OCI-M1 (cell line): ENCODE measurements at regions not wholly inside any gene's neighbourhood (a gene's known extent, or its start where the extent isn't known, plus 50 kb on each side); places are given as distances from the start of the nearest gene placed in this dataset.

Source experiments
- DNase-seq: peaks from one replicate; lab custom pipeline; 2025; lab: John Stamatoyannopoulos, UW

- no peak for DNase-seq
Observed at GRCh38 chr12:5230156-5230555, 186.5 kb downstream of the KCNA5 start.

GRCh38 chr12:5230861-5231260 is 187.2 kb downstream of the KCNA5 start:
- no peak for DNase-seq

DNA sequence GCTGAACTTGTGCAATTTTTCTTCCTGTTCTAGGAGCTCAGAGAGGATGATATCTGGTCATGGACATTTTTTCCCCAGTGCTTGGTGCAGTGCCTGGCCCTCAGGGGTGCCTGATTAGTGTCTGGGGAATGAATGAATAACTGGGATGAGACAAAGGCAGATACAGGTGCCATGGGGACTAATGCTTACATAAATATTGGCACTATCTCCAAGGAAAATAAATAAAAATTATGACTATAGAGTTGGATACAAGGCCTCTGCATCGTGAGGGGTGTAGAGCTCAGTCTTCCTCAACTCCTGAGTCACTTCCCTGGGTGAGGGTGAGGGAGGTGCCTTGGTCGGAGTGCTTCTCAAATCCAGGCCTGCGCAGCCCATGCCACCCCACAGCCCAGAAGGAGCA is 188.6 kb downstream of the KCNA5 start:
- no peak for DNase-seq

DNA sequence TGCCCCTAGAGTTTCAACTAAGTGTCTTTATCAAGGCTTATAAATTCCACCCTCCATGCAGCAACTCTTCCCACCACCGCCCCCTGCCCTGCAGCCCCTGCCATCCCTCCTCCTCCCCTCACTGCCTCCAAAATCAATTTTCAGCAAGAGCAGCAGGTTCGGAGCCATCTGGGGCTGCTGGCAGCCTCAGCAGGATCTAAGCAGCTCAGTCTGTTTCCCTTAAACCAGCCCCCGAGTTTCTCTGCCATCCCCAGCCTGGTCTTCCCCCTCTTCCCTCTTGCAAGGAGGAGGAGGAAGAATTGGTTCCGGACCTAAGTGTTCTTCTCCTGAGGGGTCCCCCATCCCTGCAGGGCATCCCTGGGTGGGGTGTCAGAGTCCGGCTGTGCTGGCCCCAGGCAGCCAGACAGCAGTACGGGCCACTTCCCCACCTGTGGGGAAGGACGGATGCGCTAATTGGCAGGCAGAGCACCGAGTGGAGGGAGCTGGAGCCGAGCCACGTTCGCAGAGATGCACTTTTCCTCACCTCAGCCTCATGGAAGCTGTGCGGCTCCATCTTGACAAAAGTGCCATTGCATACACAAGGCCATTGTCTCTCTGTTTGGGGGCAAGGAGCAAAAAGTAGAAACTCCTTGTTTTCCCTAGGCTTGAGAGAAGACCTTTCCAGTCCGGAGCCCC is 189.3 kb downstream of the KCNA5 start:
- no peak for DNase-seq

DNA sequence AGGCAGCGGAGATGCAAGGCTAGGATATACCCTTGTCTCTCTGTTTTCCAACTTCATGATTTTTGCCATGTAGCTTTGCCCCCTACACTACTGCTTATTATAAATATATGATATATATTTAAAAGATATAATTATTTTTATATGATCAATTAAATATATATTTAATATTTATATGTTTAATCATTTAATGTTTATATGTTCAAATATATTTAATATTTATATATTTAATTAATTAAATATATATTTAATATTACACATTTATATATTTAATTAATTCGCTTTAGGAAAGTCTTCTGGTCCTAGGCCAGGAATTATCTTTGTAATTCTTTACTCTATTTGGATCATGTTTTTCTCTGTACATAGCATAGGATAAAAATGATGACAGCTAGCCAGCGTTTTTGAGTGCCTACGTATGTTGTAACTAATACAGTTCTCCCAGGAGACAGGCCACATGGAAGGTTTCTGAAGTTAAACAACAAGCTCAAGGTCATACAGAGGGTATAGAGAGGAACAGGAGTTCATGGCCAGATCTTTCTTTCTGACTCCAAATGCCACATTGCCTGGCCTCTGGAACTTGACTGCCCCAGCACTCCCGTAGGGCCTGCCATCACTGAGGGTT is 192.5 kb downstream of the KCNA5 start:
- no peak for DNase-seq

DNA sequence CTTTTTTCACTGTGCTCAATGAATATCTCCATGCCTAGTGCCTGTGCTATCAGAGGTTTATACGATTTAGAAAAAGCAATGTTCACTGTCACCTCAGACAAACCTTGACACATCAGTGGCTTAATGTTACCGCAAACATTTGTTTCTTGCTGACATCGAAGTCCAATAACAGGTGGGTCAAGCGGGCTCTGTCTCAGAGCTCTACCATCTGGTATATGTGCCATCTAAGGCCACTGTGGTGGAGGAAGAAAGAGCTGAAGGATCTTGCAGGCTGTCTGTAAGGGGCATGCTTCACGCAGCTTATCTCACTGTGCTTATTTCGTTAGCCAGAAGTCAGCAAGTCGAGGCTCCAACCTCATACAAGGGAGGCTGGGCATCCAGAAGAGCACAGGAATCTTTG is 189.5 kb upstream of the NTF3 start:
- no peak for DNase-seq

DNA sequence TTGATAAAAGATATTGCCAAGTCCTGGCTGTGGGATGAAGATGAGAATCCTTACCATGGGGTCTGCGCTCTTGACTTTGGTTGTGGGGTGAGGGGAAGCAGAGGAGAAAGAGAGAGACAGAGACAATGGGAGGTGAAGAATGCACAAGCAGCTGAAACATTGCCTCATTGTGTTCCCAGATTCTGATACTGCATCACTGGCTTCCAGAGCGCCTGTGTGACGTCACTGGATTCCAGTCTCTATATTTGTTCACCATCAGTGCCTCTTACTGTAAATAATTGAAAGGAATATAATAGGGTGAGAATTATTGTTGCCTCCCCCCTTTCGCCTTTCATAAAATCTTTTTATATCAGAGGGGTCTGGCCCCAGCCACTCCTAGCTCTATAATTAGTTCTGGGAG is 188.9 kb upstream of the NTF3 start:
- no peak for DNase-seq

DNA sequence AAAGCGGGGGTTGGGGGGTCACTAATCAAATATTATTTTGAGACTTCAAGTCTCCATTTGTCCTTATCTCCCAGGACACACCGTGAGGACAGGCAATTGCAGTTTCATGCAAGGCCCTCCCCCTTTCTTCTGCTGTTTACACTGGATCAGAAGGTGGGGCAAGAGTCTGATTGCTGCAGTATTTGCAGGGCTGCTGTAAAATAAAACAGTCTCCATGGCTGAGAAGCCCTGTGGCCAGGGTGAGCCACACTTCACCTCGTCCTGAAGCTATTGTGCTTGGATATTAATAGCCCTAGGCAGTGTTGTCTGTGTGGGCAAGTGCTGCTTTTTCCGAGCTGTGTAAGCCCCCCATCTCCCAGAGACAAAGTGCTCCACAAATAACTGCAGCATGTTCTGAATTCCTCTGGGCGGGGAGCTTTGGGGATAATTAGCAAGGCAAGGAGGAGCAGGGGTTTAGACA is 187.4 kb upstream of the NTF3 start:
- no peak for DNase-seq

DNA sequence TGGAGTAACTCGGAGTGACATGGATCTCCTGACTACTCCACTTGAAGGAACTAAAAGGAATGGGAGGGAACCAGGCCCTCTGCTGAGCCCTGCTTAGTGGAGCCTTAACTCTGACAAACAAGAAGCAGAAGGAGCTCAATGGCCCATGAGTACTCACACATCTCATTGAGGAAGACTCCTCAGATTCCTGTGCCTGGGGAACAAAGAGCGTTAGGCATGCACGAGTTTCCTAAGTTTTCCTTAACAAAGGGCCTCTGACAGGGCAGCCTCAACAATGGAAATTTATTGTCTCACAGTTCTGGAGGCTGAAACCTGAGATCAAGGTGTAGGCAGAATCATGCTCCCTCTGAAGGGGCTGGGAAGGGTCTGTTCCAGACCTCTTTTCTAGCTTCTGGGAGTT is 185.7 kb upstream of the NTF3 start:
- DNase-seq = no peak

GRCh38 chr12:5247144-5247543 is 184.8 kb upstream of the NTF3 start:
- no peak for DNase-seq

- DNase-seq = no peak
Observed at GRCh38 chr12:5248230-5248629, 183.7 kb upstream of the NTF3 start.

- DNase-seq = no peak
Observed at GRCh38 chr12:5248999-5249526, 182.8 kb upstream of the NTF3 start.

DNA sequence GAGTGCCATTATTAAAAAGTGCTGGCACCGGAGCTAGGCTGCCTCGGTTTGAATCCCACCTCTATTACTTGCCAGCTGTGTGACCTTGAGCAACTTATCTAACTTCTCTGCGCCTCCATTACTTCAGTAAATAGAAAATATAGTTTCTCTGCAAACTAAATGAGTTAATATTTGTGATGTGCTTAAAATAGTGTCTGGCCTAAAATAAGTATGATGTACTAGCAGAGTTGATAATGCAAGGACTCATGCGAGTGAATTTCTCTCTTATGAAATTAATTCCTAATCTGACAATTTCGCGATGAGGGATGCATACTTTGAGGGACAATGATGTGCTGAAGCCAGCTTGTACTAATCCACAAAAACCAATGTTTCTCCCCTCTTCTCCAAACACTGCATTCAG is 180.8 kb upstream of the NTF3 start:
- DNase-seq = no peak

GRCh38 chr12:5251786-5252185 is 180.1 kb upstream of the NTF3 start:
- DNase-seq = no peak

DNA sequence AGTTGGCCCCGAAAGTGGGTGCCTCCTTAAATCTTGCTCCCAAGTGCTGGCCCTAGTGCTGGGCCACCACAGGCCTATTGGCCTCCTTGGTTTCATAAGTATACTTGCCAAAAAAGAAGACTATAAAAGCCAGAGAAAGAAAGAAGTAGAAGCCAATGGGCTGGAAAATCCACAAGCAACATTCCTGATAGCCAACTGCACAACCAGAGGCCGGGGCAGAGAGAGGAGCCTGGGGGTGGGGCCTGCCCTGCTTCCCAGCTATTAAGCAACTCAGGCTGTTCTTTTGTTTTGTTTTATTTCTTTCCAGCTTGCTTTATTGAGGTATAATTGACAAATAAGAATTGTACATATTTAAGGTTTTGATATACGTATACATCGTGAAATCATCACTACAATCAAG is 177.2 kb upstream of the NTF3 start:
- no peak for DNase-seq

DNA sequence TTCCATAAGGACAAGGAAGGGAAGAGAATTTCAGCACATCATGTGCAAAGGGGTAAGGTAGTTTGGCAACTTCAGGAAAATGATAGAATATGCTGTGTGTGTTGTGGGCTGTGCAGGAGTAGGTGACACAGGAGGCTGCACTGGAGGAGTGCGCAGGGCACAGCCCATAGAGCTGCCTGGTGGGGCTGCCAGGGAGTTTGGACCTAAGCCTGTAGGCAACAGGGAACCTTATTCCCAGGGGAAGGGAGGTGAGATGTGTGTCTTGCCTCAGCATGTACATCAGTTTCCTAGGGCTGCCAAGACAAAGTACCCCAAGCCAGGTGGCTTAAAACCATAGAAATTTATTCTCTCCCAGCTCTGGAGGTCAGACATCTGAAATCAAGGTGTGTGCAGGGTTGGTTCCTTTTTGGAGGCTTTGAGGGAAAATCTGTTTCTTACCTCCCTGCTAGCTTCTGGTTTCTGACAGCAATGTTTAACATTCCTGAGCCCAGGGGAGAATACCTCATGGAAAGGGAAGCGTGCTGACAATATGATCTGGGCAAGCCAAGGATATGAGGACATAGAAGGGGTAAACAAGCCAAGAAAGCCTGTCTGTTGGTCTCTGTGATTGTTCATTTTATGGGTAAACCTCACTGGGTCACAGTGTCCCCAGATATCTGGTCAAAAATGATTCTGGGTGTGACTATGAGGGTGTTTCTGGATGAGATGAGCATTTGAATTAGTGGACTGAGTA is 174.0 kb upstream of the NTF3 start:
- DNase-seq = no peak

GRCh38 chr12:5258498-5258897 is 173.4 kb upstream of the NTF3 start:
- no peak for DNase-seq

DNA sequence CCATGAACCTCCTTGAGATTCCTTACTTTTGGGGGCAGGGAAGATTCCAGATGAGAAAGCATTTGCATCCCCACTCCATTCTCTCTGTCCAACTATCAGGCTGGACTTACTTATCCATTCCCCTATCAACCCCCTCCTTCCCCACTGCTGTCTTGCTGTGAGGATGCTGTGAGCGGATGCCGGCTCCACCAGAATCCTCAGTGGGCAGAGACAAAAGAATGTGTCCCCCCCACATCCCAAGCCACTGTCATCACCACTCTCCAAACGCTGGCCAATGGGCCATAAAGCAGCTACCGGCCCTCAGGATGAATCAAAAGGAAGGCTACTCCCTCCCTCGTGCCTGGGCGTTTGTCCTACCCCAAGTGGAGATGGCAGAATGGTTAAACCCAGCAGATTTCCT is 173.0 kb upstream of the NTF3 start:
- DNase-seq = no peak

DNA sequence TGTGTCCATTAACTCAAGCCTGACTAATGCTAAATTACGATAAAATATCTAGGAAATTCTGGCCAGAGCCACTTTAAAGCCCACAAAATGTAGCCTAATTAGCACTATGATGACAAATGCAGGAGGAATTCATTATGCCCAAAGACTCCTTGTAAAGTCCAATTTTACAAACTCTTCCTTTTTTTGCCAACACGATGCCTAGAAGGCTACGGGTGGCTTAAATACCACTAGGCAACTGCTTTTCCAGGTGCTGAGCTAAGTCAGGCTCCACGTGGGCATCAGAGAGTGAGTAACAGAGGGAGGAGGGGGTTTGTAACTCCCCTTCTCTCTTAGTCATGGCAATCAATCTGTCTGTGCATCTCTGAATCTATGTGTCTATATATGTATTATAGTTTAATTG is 172.4 kb upstream of the NTF3 start:
- no peak for DNase-seq

DNA sequence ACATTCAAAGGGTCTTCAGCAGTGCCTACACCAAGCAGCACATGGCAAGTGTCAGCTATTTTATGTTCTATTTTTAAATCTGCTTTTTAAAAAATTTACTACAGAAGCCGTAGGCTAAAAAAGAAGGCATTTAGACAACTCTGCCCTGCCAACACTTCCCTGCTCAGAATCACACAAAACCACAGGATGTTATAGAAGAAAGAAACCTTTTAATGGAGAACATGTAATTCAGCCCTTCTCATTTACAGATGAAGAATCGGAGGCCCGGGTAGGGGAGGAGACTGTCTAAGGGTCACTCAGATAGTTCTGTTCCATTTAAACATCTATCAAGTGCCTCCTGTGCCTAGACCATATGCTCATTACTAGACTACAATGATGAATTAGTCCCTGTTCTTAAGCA is 171.8 kb upstream of the NTF3 start:
- DNase-seq = no peak

- DNase-seq = no peak
Observed at GRCh38 chr12:5260591-5261086, 171.3 kb upstream of the NTF3 start.

GRCh38 chr12:5262450-5262849 is 169.5 kb upstream of the NTF3 start:
- DNase-seq = no peak

GRCh38 chr12:5262885-5263284 is 169.0 kb upstream of the NTF3 start:
- DNase-seq = no peak
